ENCODE measurements at regions not wholly inside any gene's neighbourhood (a gene's known extent, or its start where the extent isn't known, plus 50 kb on each side); places are given as distances from the start of the nearest gene placed in this dataset.

- peak in 1 of 2 donors; percentile 8 for DNase-seq (ENCODE audit: low read depth in 2 of 2)
These were observed 304.5 kb downstream of the PRL start for GRCh38 chr6:21992178-21992967.

GRCh38 chr6:21993841-21994240, 303.0 kb downstream of the PRL start:
- DNase-seq (ENCODE audit: low read depth in 2 of 2), result no peak

GRCh38 chr6:21994821-21995220, 302.0 kb downstream of the PRL start:
- DNase-seq (ENCODE audit: low read depth in 2 of 2), result no peak

- no peak for DNase-seq (ENCODE audit: low read depth in 2 of 2)
These were observed 301.5 kb downstream of the PRL start for GRCh38 chr6:21995318-21995717.

GRCh38 chr6:21996425-21997118, 300.3 kb downstream of the PRL start:
- DNase-seq (ENCODE audit: low read depth in 2 of 2), result no peak

- no peak for DNase-seq (ENCODE audit: low read depth in 2 of 2)
These were observed 299.5 kb downstream of the PRL start for GRCh38 chr6:21997119-21998037.

GRCh38 chr6:21998582-21998981, 298.3 kb downstream of the PRL start:
- DNase-seq (ENCODE audit: low read depth in 2 of 2), result no peak

- DNase-seq (ENCODE audit: low read depth in 2 of 2), result no peak
These were observed 297.8 kb downstream of the PRL start for GRCh38 chr6:21999012-21999528.

GRCh38 chr6:21999741-22000140, 297.1 kb downstream of the PRL start:
- no peak for DNase-seq (ENCODE audit: low read depth in 2 of 2)

- DNase-seq (ENCODE audit: low read depth in 2 of 2), result no peak
These were observed 295.3 kb downstream of the PRL start for GRCh38 chr6:22001396-22002027.

GRCh38 chr6:22003287-22003686, 293.5 kb downstream of the PRL start:
- DNase-seq (ENCODE audit: low read depth in 2 of 2), result no peak

GRCh38 chr6:22006795-22007194, 290.0 kb downstream of the PRL start:
- no peak for DNase-seq (ENCODE audit: low read depth in 2 of 2)

GRCh38 chr6:22007469-22007868, 289.4 kb downstream of the PRL start:
- DNase-seq (ENCODE audit: low read depth in 2 of 2), result no peak

GRCh38 chr6:22008248-22008836, 288.5 kb downstream of the PRL start:
- no peak for DNase-seq (ENCODE audit: low read depth in 2 of 2)

GRCh38 chr6:22010102-22010501, 286.7 kb downstream of the PRL start:
- DNase-seq (ENCODE audit: low read depth in 2 of 2), result no peak

GRCh38 chr6:22015216-22015615, 281.6 kb downstream of the PRL start:
- DNase-seq (ENCODE audit: low read depth in 2 of 2), result no peak

GRCh38 chr6:22015944-22016343, 280.9 kb downstream of the PRL start:
- DNase-seq (ENCODE audit: low read depth in 2 of 2), result no peak

- no peak for DNase-seq (ENCODE audit: low read depth in 2 of 2)
These were observed 279.6 kb downstream of the PRL start for GRCh38 chr6:22017272-22017671.

- no peak for DNase-seq (ENCODE audit: low read depth in 2 of 2)
These were observed 279.1 kb downstream of the PRL start for GRCh38 chr6:22017766-22018165.

- no peak for DNase-seq (ENCODE audit: low read depth in 2 of 2)
These were observed 277.0 kb downstream of the PRL start for GRCh38 chr6:22019857-22020256.

Data from stimulated activated CD4-positive, alpha-beta T cell treated with anti-CD3 and anti-CD28 coated beads, Interleukin-15, amount 100 ng/mL, for 48 hours (primary cell).